K562 (cell line): ENCODE measurements at regions not wholly inside any gene's neighbourhood (a gene's known extent, or its start where the extent isn't known, plus 50 kb on each side); places are given as distances from the start of the nearest gene placed in this dataset.

Experiments used
- ATAC-seq: fragments of 200-7000 bp; cut with Tn5 transposase; 3 replicates; pipeline ENCODE4 v1.9.1; 2020; ENCODE audit warnings: moderate library complexity
- BruUV-seq: library from RNA; stranded (reverse); fragments of 400-500 nt; replicated peaks from 2 replicates; lab custom pipeline; 2021; lab: Mats Ljungman, UMichigan
- CTCF ChIA-PET: fragments of 300-600 bp; formaldehyde crosslinking; extraction: SDS; loops from one replicate; lab custom pipeline; 2021; ENCODE audit warnings: low intra/inter-chr PET ratio; lab: Yijun Ruan, JAX
- POLR2A ChIA-PET: fragments of 300-600, 350-650 bp; sonication (Branson Sonifier 250); formaldehyde crosslinking; extraction: SDS; loops from one replicate; lab custom pipeline; 2021; ENCODE audit warnings: antibody characterized with exemption, inconsistent platforms; lab: Yijun Ruan, JAX
- DNase-seq, 4 experiments: peaks; one replicate each; pipeline versions ENCODE4 v3.0.0 to v3.0.0-alpha.2; 2011 to 2018; ENCODE audit warnings: low spot score in 3 of 4, mixed read lengths in 3 of 4; ENCODE audit errors: extremely low read depth in 1 of 4
- FAIRE-seq: peaks from 2 replicates; lab custom pipeline; 2011; peaks lifted over from hg19 to GRCh38; lab: Jason Lieb, UNC
- H2AFZ ChIP-seq: 2 replicates; pipeline ENCODE4 v1.6.0; 2011; ENCODE audit warnings: low read depth, low read length, control low read depth, inconsistent platforms
- H3K27ac ChIP-seq: fragments of 200-600 bp; 3 replicates; pipeline ENCODE4 v1.8.0; 2011; ENCODE audit warnings: low read depth, mild to moderate bottlenecking, control low read depth, inconsistent platforms, low read length, moderate library complexity, mixed read lengths; ENCODE audit errors: extremely low read depth
- H3K27me3 ChIP-seq, 2 experiments: fragments of 300-600 bp in 1 of 2; 2 replicates in 1 of 2; 3 replicates in 1 of 2; pipeline versions ENCODE4 v1.6.0 to v1.8.0; 2011; ENCODE audit warnings: inconsistent platforms in 2 of 2, low read length in 2 of 2, mild to moderate bottlenecking in 1 of 2, mixed read lengths in 1 of 2, moderate library complexity in 1 of 2; ENCODE audit not compliant: control insufficient read depth in 2 of 2, insufficient read depth in 2 of 2
- H3K36me3 ChIP-seq: fragments of 300-600 bp; 3 replicates; pipeline ENCODE4 v1.8.0; 2011; ENCODE audit warnings: mild to moderate bottlenecking, low read length, inconsistent platforms; ENCODE audit not compliant: control insufficient read depth, insufficient read depth
- H3K4me1 ChIP-seq, 2 experiments: fragments of 200-600 bp in 1 of 2; replicated peaks in 1 of 2; 2 replicates in 1 of 2; 3 replicates in 1 of 2; pipeline versions ENCODE4 v1.5.1 to v1.8.0; 2011; ENCODE audit warnings: inconsistent platforms in 2 of 2, low read length in 2 of 2, mild to moderate bottlenecking in 1 of 2, mixed read lengths in 1 of 2, moderate library complexity in 1 of 2; ENCODE audit not compliant: control insufficient read depth in 2 of 2, insufficient read depth in 2 of 2
- H3K4me2 ChIP-seq: 2 replicates; pipeline ENCODE4 v1.6.1; 2011; ENCODE audit warnings: low read length, control low read depth, inconsistent platforms, mixed read lengths; ENCODE audit not compliant: insufficient read depth
- H3K4me3 ChIP-seq: fragments of 200-600 bp; sonication (generic), shearing (Covaris generic); 2 replicates; pipeline ENCODE4 v1.5.1; 2016; ENCODE audit warnings: control low read depth, inconsistent platforms
- H3K79me2 ChIP-seq: fragments of 200-600 bp; 3 replicates; pipeline ENCODE4 v1.8.0; 2011; ENCODE audit warnings: low read length, inconsistent platforms; ENCODE audit not compliant: control insufficient read depth, insufficient read depth
- H3K9ac ChIP-seq, 2 experiments: 2 replicates each; pipeline versions ENCODE4 v1.6.0 to v1.6.1; 2011; ENCODE audit warnings: low read depth in 2 of 2, low read length in 2 of 2, control low read depth in 1 of 2, inconsistent platforms in 1 of 2, mild to moderate bottlenecking in 1 of 2, mixed read lengths in 1 of 2; ENCODE audit not compliant: insufficient read depth in 1 of 2
- H3K9me1 ChIP-seq: one replicate; pipeline ENCODE4 v1.6.0; 2011; ENCODE audit warnings: inconsistent platforms, mild to moderate bottlenecking, low read length, moderate library complexity; ENCODE audit not compliant: control insufficient read depth, insufficient read depth
- H3K9me3 ChIP-seq: replicated peaks from 2 replicates; pipeline ENCODE4 v1.5.1; 2011; ENCODE audit warnings: low read depth, low read length, inconsistent platforms; ENCODE audit not compliant: control insufficient read depth, insufficient read depth
- H4K20me1 ChIP-seq: replicated peaks from 2 replicates; pipeline ENCODE4 v1.6.1; 2011; ENCODE audit warnings: low read length, inconsistent platforms, mixed read lengths; ENCODE audit not compliant: control insufficient read depth, insufficient read depth
- ETV6 ChIP-seq, 3 experiments: fragments of 150-350 bp in 1 of 3; sonication (generic) in 1 of 3; formaldehyde crosslinking in 1 of 3; IDR thresholded peaks; 2 replicates each; pipeline versions ENCODE4 v1.6.1 to v1.8.0; 2014 to 2022; ENCODE audit warnings: borderline replicate concordance in 2 of 3, low read depth in 2 of 3, antibody characterized with exemption in 1 of 3, low read length in 1 of 3, mild to moderate bottlenecking in 1 of 3, missing genetic modification reagents in 1 of 3
- GATAD2A ChIP-seq: fragments of 450-650 bp; IDR thresholded peaks from 2 replicates; pipeline ENCODE4 v1.6.1; 2017
- NFYB ChIP-seq: IDR thresholded peaks from 2 replicates; pipeline ENCODE4 v1.6.1; 2011; ENCODE audit warnings: mild to moderate bottlenecking, moderate library complexity; ENCODE audit not compliant: insufficient read length; ENCODE audit errors: extremely low read depth
- PCBP1 ChIP-seq: fragments of 200-400 bp; formaldehyde crosslinking; IDR thresholded peaks from 2 replicates; pipeline ENCODE4 v1.6.1; 2018; ENCODE audit warnings: mild to moderate bottlenecking, low read depth, low read length; ENCODE audit not compliant: poor library complexity, severe bottlenecking
- SNIP1 ChIP-seq: fragments of 450-650 bp; IDR thresholded peaks from 2 replicates; pipeline ENCODE4 v1.7.1; 2017; ENCODE audit warnings: low read depth, mild to moderate bottlenecking
- SRSF3 ChIP-seq: fragments of 200-400 bp; formaldehyde crosslinking; IDR thresholded peaks from 2 replicates; pipeline ENCODE4 v1.6.1; 2016; ENCODE audit warnings: mild to moderate bottlenecking, low read length, moderate library complexity; ENCODE audit not compliant: insufficient read depth
- TAF9B ChIP-seq: fragments of 450-650 bp; IDR thresholded peaks from 2 replicates; pipeline ENCODE4 v1.6.1; 2018; ENCODE audit warnings: mild to moderate bottlenecking; ENCODE audit not compliant: partially characterized antibody
- TEAD1 ChIP-seq, 2 experiments: fragments of 450-650 bp in 1 of 2; sonication (generic) in 1 of 2; formaldehyde crosslinking; IDR thresholded peaks; 2 replicates each; pipeline versions ENCODE4 v1.4.0 to v1.8.0; 2020 to 2022; ENCODE audit warnings: mild to moderate bottlenecking in 2 of 2, missing genetic modification reagents in 1 of 2
- TEAD4 ChIP-seq, 2 experiments: sonication (generic) in 1 of 2; formaldehyde crosslinking in 1 of 2; IDR thresholded peaks; 2 replicates each; pipeline versions ENCODE4 v1.6.1 to v1.8.0; 2012 to 2022; ENCODE audit warnings: borderline replicate concordance in 1 of 2, inconsistent platforms in 1 of 2, low read length in 1 of 2, mild to moderate bottlenecking in 1 of 2, missing genetic modification reagents in 1 of 2
- ZFPM2 ChIP-seq: fragments of 250-450 bp; sonication (Bioruptor Pico); IDR thresholded peaks from 2 replicates; pipeline ENCODE4 v1.5.1; 2022; ENCODE audit warnings: mild to moderate bottlenecking
- ZNF583 ChIP-seq: fragments of 250-450 bp; sonication (Bioruptor Pico); IDR thresholded peaks from 2 replicates; pipeline ENCODE4 v1.4.0; 2020
- WGBS: fragments of 100-300 bp; shearing (Covaris generic); methylation state at CpG from one replicate; pipeline ENCODE4 v1.1.6; 2016; ENCODE audit warnings: low coverage, mixed read lengths; ENCODE audit not compliant: insufficient coverage; ENCODE audit errors: missing lambda C conversion rate; 5-methylcytosine and 5-hydroxymethylcytosine counted together
- in situ Hi-C: fragments of 300-500 bp; cut with MboI; formaldehyde crosslinking; loops from 4 replicates; pipeline ENCODE4 v1.15.0; 2018; ENCODE audit warnings: inconsistent platforms, mixed read lengths
- intact Hi-C: fragments of 100-400 bp; cut with micrococcal nuclease; formaldehyde crosslinking; loops from 2 replicates; pipeline ENCODE4 v1.14.2; 2022
- TF ChIP-seq, protein P1 (sequence below): fragments of 450-650 bp; formaldehyde crosslinking; IDR thresholded peaks from 2 replicates; pipeline ENCODE4 v1.4.0; 2022; ENCODE audit warnings: mild to moderate bottlenecking, moderate library complexity
- TF ChIP-seq, protein P2 (sequence below): sonication (generic); formaldehyde crosslinking; IDR thresholded peaks from 2 replicates; pipeline ENCODE4 v1.8.0; 2023; ENCODE audit warnings: mild to moderate bottlenecking, missing genetic modification reagents
- TF ChIP-seq, protein P3 (sequence below): fragments of 250-450 bp; sonication (Bioruptor Pico); IDR thresholded peaks from 2 replicates; pipeline ENCODE4 v1.8.0; 2021; ENCODE audit warnings: moderate library complexity, mild to moderate bottlenecking, inconsistent platforms
- TF ChIP-seq, protein P4 (sequence below): fragments of 250-450 bp; sonication (Bioruptor Pico); IDR thresholded peaks from 2 replicates; pipeline ENCODE4 v1.8.0; 2021; ENCODE audit warnings: mild to moderate bottlenecking, moderate library complexity

DNA sequence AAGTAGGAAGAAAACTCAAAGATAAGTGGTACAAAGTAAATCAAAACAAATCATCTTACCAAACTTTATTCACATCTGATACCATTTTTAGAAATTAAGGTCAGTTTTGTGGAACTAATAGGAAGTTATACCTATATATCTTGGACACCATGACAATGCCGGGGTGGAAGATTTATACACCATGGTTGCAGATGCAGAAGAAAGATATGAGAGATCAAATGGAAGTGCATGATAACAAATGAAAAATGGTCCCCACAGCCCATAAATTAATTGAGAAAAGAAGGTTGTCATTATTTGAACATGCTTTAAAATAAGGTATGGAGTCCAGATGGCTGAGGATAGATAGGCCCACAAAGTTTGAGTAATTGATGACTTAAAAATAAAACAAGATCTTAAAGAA is 276.8 kb downstream of the TSHZ3 start:
- Histone ChIP-seq H3K4me3 (no peak overlapping the region), H3K4me1 (no peaks in the 10 kb centered on the region), H3K27me3 (peaks cover 0 to 12% of the 10 kb centered on the region in 2 experiments; a peak in 2 of 5 replicates), H2AFZ (no peak overlapping the region), H4K20me1 (no peaks in the 10 kb centered on the region; the same call in 1 of the 2 replicates), H3K9ac (no peak overlapping the region), H3K9me1 (no peaks in the 10 kb centered on the region), H3K9me3 (no peaks in the 10 kb centered on the region), H3K79me2 (no peaks in the 10 kb centered on the region), H3K4me2 (no peak overlapping the region), H3K36me3 (no peaks in the 10 kb centered on the region), H3K27ac (no peak overlapping the region)
- ChIA-PET POLR2A (no interaction called here), CTCF (no interaction called here)
- WGBS: 0% methylated on average over 1 of the region's 1 CpG
- no peak for FAIRE-seq
- no peak for DNase-seq
- BruUV-seq: no TSS peak
- ATAC-seq: no peak
- in situ Hi-C loops: no loop called here
- intact Hi-C loops: no loop called here
- TF ChIP-seq, protein P1, sequence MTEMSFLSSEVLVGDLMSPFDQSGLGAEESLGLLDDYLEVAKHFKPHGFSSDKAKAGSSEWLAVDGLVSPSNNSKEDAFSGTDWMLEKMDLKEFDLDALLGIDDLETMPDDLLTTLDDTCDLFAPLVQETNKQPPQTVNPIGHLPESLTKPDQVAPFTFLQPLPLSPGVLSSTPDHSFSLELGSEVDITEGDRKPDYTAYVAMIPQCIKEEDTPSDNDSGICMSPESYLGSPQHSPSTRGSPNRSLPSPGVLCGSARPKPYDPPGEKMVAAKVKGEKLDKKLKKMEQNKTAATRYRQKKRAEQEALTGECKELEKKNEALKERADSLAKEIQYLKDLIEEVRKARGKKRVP (CRISPR knock-in tag): no peak
- TF ChIP-seq ZNF583 (no peak), SNIP1 (no peak), TEAD4 (IDR thresholded peaks at IDR 0.05; ENCODE audit: low read length) (no peak), TEAD4 (CRISPR knock-in tag; IDR thresholded peaks at IDR 0.05; ENCODE audit: borderline replicate concordance) (no peak), SRSF3 (no peak), ZFPM2 (CRISPR knock-in tag) (no peak), NFYB (no peak), TAF9B (no peak), ETV6 (IDR thresholded peaks at IDR 0.05; ENCODE audit: borderline replicate concordance in 1 of 2, low read depth in 2 of 2, low read length in 1 of 2) (no peak), ETV6 (CRISPR knock-in tag; IDR thresholded peaks at IDR 0.05; ENCODE audit: borderline replicate concordance) (no peak), TEAD1 (CRISPR knock-in tag; IDR thresholded peaks at IDR 0.05) (no peak), PCBP1 (no peak), GATAD2A (no peak)
- TF ChIP-seq, protein P2, sequence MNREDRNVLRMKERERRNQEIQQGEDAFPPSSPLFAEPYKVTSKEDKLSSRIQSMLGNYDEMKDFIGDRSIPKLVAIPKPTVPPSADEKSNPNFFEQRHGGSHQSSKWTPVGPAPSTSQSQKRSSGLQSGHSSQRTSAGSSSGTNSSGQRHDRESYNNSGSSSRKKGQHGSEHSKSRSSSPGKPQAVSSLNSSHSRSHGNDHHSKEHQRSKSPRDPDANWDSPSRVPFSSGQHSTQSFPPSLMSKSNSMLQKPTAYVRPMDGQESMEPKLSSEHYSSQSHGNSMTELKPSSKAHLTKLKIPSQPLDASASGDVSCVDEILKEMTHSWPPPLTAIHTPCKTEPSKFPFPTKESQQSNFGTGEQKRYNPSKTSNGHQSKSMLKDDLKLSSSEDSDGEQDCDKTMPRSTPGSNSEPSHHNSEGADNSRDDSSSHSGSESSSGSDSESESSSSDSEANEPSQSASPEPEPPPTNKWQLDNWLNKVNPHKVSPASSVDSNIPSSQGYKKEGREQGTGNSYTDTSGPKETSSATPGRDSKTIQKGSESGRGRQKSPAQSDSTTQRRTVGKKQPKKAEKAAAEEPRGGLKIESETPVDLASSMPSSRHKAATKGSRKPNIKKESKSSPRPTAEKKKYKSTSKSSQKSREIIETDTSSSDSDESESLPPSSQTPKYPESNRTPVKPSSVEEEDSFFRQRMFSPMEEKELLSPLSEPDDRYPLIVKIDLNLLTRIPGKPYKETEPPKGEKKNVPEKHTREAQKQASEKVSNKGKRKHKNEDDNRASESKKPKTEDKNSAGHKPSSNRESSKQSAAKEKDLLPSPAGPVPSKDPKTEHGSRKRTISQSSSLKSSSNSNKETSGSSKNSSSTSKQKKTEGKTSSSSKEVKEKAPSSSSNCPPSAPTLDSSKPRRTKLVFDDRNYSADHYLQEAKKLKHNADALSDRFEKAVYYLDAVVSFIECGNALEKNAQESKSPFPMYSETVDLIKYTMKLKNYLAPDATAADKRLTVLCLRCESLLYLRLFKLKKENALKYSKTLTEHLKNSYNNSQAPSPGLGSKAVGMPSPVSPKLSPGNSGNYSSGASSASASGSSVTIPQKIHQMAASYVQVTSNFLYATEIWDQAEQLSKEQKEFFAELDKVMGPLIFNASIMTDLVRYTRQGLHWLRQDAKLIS (CRISPR knock-in tag): no peak
- TF ChIP-seq, protein P3, sequence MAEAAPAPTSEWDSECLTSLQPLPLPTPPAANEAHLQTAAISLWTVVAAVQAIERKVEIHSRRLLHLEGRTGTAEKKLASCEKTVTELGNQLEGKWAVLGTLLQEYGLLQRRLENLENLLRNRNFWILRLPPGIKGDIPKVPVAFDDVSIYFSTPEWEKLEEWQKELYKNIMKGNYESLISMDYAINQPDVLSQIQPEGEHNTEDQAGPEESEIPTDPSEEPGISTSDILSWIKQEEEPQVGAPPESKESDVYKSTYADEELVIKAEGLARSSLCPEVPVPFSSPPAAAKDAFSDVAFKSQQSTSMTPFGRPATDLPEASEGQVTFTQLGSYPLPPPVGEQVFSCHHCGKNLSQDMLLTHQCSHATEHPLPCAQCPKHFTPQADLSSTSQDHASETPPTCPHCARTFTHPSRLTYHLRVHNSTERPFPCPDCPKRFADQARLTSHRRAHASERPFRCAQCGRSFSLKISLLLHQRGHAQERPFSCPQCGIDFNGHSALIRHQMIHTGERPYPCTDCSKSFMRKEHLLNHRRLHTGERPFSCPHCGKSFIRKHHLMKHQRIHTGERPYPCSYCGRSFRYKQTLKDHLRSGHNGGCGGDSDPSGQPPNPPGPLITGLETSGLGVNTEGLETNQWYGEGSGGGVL (CRISPR knock-in tag): no peak
- TF ChIP-seq, protein P4, sequence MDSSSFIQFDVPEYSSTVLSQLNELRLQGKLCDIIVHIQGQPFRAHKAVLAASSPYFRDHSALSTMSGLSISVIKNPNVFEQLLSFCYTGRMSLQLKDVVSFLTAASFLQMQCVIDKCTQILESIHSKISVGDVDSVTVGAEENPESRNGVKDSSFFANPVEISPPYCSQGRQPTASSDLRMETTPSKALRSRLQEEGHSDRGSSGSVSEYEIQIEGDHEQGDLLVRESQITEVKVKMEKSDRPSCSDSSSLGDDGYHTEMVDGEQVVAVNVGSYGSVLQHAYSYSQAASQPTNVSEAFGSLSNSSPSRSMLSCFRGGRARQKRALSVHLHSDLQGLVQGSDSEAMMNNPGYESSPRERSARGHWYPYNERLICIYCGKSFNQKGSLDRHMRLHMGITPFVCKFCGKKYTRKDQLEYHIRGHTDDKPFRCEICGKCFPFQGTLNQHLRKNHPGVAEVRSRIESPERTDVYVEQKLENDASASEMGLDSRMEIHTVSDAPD (CRISPR knock-in tag): no peak
